ENCODE measurements at regions not wholly inside any gene's neighbourhood (a gene's known extent, or its start where the extent isn't known, plus 50 kb on each side); places are given as distances from the start of the nearest gene placed in this dataset.
"Not testable (repeated sequence)": the region's sequence is repeated elsewhere in the genome, so short reads cannot be mapped to it uniquely, and the experiment has no call there.

DNA sequence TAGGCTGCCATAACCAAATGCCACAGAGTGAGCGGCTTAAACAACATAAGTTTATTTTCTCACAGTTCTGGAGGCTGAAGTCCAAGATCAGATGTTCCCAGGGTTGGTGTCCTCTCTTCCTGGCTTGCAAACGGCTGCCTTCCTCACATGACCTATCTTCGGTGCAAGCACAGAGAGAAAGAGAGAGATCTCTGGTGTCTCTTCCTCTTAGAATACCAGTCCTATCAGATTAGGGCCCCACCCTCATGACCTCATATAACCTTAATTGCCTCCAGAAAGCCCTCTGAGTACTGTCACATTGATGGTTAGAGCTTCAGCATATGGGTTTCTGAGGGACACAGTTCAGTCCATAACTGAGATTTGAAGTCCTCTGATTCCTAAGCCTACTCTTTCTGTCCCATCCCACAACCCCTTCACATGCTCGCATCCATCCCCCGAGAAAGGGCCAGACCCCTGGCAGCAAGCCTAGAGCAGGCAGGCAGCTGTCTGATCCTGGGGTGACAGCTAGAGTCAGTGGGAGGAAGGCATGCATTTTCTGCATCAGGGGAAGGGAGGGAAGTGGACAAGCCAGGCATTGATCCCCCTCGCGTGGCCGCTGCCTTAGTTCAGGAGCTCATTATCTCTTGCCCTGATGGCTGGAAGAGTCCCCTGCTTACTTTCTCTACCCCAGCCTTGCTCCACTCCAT lies 114.1 kb downstream of the FAR1 start:
- no peak for DNase-seq (ENCODE audit: low spot score)

DNA sequence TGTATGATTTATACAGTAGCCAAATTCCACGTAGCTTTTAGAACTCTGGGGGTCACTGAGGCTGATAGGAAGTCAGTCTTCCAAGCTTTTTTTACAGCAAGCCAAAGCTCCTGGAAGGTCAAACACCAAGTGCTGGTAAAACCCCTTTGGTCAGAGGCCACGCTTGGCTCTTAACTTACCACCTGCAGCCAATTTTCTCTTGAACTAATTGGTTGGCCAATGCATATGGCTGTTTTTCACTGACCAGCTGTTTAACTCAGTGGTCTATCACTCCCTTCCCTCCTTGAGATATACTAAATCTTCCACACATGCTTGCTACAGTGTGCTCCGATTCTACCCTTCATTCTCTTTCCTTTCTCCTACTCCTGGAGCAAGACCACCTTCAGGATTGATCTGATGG lies 116.0 kb downstream of the FAR1 start:
- DNase-seq (ENCODE audit: low spot score) = no peak

- DNase-seq (ENCODE audit: low spot score) = no peak
Measured at GRCh38 chr11:13784855-13785254, 116.4 kb downstream of the FAR1 start.

DNA sequence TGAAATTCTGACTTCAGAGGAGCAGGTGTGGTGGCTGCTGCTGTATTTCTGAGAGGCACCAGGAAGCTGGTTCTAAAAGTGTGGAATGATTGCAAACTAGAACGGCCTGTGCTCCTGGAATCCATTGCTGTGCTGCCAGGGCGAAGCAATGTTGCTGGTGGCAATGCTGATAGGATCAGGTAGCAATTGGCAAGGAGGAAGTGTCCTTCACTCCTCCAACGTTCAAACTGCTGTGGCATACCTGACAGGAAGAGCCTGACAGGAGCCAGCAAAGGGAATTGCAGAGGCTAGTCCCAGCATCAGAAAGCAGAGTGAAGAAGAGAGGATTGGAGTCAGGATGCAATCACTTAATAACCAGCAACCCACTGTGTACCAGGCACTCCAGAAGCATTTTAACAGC lies 118.2 kb downstream of the FAR1 start:
- no peak for DNase-seq (ENCODE audit: low spot score)

DNA sequence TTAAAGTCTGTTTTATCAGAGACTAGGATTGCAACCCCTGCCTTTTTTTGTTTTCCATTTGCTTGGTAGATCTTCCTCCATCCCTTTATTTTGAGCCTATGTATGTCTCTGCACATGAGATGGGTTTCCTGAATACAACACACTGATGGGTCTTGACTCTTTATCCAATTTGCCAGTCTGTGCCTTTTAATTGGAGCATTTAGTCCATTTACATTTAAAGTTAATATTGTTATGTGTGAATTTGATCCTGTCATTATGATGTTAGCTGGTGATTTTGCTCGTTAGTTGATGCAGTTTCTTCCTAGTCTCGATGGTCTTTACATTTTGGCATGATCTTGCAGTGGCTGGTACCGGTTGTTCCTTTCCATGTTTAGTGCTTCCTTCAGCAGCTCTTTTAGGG lies 129.1 kb downstream of the FAR1 start:
- not testable (repeated sequence) for DNase-seq (ENCODE audit: low spot score)

GRCh38 chr11:13800901-13801300 lies 132.4 kb downstream of the FAR1 start:
- no peak for DNase-seq (ENCODE audit: low spot score)

GRCh38 chr11:13818325-13818724 lies 144.2 kb upstream of the SPON1 start:
- DNase-seq (ENCODE audit: low spot score) = no peak

DNA sequence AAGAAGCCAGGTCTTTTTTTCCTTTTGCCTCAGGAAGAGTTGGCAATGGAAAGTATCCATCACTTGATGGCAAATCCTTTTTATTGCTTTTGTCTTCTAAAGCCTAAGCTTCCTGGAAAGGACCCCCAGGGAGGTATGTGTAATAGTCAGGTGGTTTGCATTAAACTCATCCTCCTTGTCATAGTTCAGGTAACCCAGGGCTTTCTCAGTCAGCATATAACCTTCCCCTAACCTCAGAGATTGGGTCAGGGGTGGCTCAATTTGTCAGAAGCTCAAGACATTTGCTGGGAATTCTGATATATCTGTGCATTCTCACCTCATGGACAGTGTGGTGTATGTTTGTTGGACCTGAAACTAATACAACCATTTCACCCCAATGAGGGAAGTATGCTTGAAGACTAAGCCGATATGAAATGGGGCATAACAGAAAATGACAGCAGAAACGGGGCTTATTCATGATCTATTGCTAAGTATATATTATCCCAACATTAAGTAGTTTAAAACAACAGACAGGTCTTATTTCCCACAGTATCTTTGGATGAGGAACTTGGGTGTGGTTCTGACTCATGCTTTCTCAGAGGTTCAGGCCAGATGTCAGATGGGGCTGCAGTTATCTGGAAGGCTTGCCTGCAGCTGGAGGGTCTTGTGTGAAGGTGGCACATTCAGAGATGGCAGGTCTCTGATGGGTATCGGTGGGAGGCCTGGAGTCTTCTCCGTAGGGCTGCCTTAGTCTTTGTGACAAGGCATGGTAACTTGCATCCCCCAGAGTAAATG lies 135.8 kb upstream of the SPON1 start:
- no peak for DNase-seq (ENCODE audit: low spot score)

- DNase-seq (ENCODE audit: low spot score) = no peak
Measured at GRCh38 chr11:13831696-13832095, 130.8 kb upstream of the SPON1 start.

- no peak for DNase-seq (ENCODE audit: low spot score)
Measured at GRCh38 chr11:13834463-13834862, 128.1 kb upstream of the SPON1 start.

GRCh38 chr11:13836666-13837065 lies 125.9 kb upstream of the SPON1 start:
- no peak for DNase-seq (ENCODE audit: low spot score)

DNA sequence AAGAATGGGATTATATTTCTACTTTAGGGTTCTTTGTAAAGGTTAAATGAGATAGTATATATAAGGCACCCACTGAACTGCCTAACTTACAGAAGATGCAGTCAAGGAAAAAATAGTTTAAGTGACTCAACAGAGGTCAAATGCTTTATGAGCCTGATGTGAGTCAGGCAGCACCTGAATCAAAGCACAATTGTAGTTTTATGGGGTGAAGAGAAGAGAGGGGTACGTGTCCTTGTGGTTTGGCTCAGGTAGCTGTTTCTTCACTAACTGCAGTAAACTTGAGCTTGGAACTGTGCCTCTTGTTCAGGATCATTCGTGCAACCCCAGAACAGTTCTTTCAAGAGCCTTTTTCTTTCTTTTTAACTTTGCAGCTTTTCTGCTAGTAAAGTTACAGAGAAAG lies 125.2 kb upstream of the SPON1 start:
- no peak for DNase-seq (ENCODE audit: low spot score)

DNA sequence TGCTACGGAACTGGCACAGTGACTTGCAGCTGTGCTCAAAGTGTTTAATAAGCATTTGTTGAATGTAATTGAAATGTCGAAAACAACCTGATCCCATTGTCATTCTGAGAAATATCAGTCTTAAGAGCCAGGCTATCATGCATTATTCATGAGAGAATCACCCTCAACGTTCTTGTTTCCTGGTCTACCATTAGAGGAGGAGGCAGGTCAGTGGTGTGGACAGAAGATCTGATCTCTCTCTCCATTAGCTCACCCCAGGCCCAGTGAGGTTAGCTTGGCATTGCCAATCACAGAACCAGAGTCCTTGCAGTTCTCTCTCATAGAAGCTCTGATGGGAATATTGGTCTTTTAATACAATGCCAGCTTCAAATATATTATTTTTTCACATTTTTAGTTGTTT lies 121.1 kb upstream of the SPON1 start:
- DNase-seq (ENCODE audit: low spot score) = no peak

DNA sequence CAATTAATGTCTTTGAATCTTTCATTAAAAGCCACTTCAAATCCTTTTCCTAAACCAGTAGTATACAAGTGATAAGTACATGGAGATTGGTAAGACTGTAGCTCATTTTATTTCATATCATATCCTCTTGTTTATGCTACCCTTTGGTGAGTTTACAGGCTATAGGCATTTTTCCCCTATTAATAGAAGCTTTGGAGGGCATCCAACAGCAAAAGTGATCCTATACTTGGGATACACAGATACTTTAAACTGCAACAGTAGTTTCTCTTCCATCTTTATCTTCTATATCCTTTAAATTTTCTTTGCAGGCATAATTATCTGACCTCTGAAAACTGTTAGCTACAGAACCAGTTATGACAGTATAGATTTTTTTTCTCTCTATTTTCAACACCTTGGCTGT lies 114.5 kb upstream of the SPON1 start:
- DNase-seq (ENCODE audit: low spot score) = no peak

- no peak for DNase-seq (ENCODE audit: low spot score)
Measured at GRCh38 chr11:13850231-13851005, 112.1 kb upstream of the SPON1 start.

GRCh38 chr11:13851691-13852090 lies 110.8 kb upstream of the SPON1 start:
- DNase-seq (ENCODE audit: low spot score) = no peak

DNA sequence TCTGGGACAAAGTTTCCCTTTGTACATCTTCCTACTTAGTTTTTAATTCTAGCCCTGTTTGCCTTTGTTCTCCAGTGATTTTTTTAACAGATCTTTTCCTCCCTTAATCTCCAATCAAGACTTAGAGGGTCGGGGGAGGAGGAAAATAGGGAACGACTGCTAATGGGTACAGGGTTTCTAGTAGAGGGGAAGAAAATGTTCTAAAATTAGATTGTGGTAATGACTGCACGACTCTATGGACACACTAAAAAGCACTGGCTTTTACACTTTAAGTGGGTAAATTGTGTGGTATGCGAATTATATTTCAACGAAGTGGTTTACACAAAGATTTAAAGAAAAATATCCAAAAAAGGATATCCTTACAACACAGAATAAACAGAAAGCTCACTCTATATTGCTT lies 110.0 kb upstream of the SPON1 start:
- no peak for DNase-seq (ENCODE audit: low spot score)

- no peak for DNase-seq (ENCODE audit: low spot score)
Measured at GRCh38 chr11:13857828-13858227, 104.7 kb upstream of the SPON1 start.

GRCh38 chr11:13859892-13860291 lies 102.6 kb upstream of the SPON1 start:
- no peak for DNase-seq (ENCODE audit: low spot score)

- DNase-seq (ENCODE audit: low spot score) = no peak
Measured at GRCh38 chr11:13861411-13861810, 101.1 kb upstream of the SPON1 start.

DNA sequence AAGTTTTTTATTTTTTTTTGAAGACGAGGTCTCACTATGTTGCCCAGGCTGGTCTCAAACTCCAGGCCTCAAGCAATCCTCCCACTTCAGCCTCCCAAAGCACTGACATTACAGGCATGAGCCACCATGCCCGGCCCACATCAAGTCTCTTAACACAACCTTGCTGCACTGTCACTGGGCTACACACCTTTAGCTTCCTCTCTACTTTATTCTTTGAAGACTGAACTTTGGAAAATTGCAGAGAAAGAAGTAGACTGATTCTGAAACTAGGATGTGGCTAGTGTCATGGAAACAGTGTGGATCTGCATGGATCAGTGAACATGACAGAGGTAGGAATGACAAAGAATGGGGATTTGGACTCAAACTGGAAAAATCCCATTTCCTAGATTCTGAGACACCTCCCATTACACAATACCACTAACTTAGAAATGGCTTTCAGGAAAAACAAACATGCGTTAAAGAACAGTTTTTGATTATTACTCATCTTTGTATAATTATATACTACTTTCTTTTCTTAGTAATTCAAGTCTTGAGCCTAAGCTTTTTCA lies 99.6 kb upstream of the SPON1 start:
- peak; percentile 21 for DNase-seq (ENCODE audit: low spot score)

GRCh38 chr11:13868710-13869397 lies 93.7 kb upstream of the SPON1 start:
- peak; percentile 35 for DNase-seq (ENCODE audit: low spot score)
